ENCODE measurements at regions not wholly inside any gene's neighbourhood (a gene's known extent, or its start where the extent isn't known, plus 50 kb on each side); places are given as distances from the start of the nearest gene placed in this dataset.

- Histone ChIP-seq H3K4me3 (ENCODE audit: insufficient read depth, low read length, poor library complexity, severe bottlenecking) (no peak overlapping the region), H4K20me1 (ENCODE audit: low read depth, low read length) (no peaks in the 10 kb centered on the region), H3K9ac (ENCODE audit: low read length) (no peak overlapping the region), H3K79me2 (ENCODE audit: insufficient read depth, low read length) (no peaks in the 10 kb centered on the region), H3K27me3 (ENCODE audit: low read length) (no peaks in the 10 kb centered on the region), H3K27ac (ENCODE audit: low read depth, low read length) (no peak overlapping the region), H3K36me3 (ENCODE audit: low read length) (no peaks in the 10 kb centered on the region), H2AFZ (ENCODE audit: low read depth, low read length, severe bottlenecking) (no peak overlapping the region), H3K9me2 (replicated peaks; ENCODE audit: insufficient read depth, low read length) (no peaks in the 10 kb centered on the region), H3K4me2 (ENCODE audit: low read depth, low read length, poor library complexity, severe bottlenecking) (no peak overlapping the region), H3F3A (ENCODE audit: insufficient read depth) (no peaks in the 10 kb centered on the region), H3K9me3 (ENCODE audit: insufficient read depth, low read length) (no peaks in the 10 kb centered on the region)
- no peak for TF ChIP-seq CTCF (IDR thresholded peaks at IDR 0.05; ENCODE audit: insufficient read depth, low read length, poor library complexity, severe bottlenecking)
- no peak for TF ChIP-seq EZH2phosphoT487 (conservative IDR thresholded peaks at IDR 0.05; ENCODE audit: low read length)
Measured at GRCh38 chr10:109620396-109620795, 302.9 kb downstream of the XPNPEP1 start.

GRCh38 chr10:109619914-109620313 is 303.4 kb downstream of the XPNPEP1 start:
- Histone ChIP-seq H3K4me3 (ENCODE audit: insufficient read depth, low read length, poor library complexity, severe bottlenecking) (no peak overlapping the region), H3K9me2 (replicated peaks; ENCODE audit: insufficient read depth, low read length) (no peaks in the 10 kb centered on the region), H2AFZ (ENCODE audit: low read depth, low read length, severe bottlenecking) (no peak overlapping the region), H3K9ac (ENCODE audit: low read length) (no peak overlapping the region), H3F3A (ENCODE audit: insufficient read depth) (no peaks in the 10 kb centered on the region), H3K79me2 (ENCODE audit: insufficient read depth, low read length) (no peaks in the 10 kb centered on the region), H3K27ac (ENCODE audit: low read depth, low read length) (no peak overlapping the region), H4K20me1 (ENCODE audit: low read depth, low read length) (no peaks in the 10 kb centered on the region), H3K36me3 (ENCODE audit: low read length) (no peaks in the 10 kb centered on the region), H3K9me3 (ENCODE audit: insufficient read depth, low read length) (no peaks in the 10 kb centered on the region), H3K4me2 (ENCODE audit: low read depth, low read length, poor library complexity, severe bottlenecking) (no peak overlapping the region), H3K27me3 (ENCODE audit: low read length) (no peaks in the 10 kb centered on the region)
- TF ChIP-seq CTCF (IDR thresholded peaks at IDR 0.05; ENCODE audit: insufficient read depth, low read length, poor library complexity, severe bottlenecking): no peak
- TF ChIP-seq EZH2phosphoT487 (conservative IDR thresholded peaks at IDR 0.05; ENCODE audit: low read length): no peak

DNA sequence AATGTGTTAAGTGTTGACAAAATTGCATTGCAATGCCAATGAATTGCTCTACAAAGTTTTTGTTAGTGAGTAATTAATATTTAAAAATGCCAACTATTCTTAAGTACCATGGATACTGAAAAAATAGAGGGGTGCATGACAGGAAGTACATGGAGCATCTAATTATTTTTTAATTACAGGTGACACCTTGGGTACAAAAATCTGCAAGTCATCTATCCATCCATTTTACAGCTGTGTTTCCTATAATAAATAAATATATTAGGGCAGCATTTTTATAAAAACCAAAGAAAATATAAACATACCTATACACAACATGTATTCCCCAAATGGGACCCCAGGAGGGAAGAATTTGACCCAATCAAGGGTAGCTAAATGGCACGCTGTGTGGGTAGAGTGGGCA is 304.6 kb downstream of the XPNPEP1 start:
- H3K79me2 ChIP-seq (ENCODE audit: insufficient read depth, low read length): no peaks in the 10 kb centered on the region
- H3K4me3 ChIP-seq (ENCODE audit: insufficient read depth, low read length, poor library complexity, severe bottlenecking): no peak overlapping the region
- no peak overlapping the region for H3K4me2 ChIP-seq (ENCODE audit: low read depth, low read length, poor library complexity, severe bottlenecking)
- H3K9me2 ChIP-seq (replicated peaks; ENCODE audit: insufficient read depth, low read length): no peaks in the 10 kb centered on the region
- H3K36me3 ChIP-seq (ENCODE audit: low read length): no peaks in the 10 kb centered on the region
- no peak overlapping the region for H2AFZ ChIP-seq (ENCODE audit: low read depth, low read length, severe bottlenecking)
- H3F3A ChIP-seq (ENCODE audit: insufficient read depth): no peaks in the 10 kb centered on the region
- no peak for TF ChIP-seq EZH2phosphoT487 (conservative IDR thresholded peaks at IDR 0.05; ENCODE audit: low read length)
- no peak for TF ChIP-seq CTCF (IDR thresholded peaks at IDR 0.05; ENCODE audit: insufficient read depth, low read length, poor library complexity, severe bottlenecking)
- H4K20me1 ChIP-seq (ENCODE audit: low read depth, low read length): no peaks in the 10 kb centered on the region
- H3K9ac ChIP-seq (ENCODE audit: low read length): no peak overlapping the region
- no peaks in the 10 kb centered on the region for H3K9me3 ChIP-seq (ENCODE audit: insufficient read depth, low read length)
- H3K27me3 ChIP-seq (ENCODE audit: low read length): no peaks in the 10 kb centered on the region
- H3K27ac ChIP-seq (ENCODE audit: low read depth, low read length): no peak overlapping the region

DNA sequence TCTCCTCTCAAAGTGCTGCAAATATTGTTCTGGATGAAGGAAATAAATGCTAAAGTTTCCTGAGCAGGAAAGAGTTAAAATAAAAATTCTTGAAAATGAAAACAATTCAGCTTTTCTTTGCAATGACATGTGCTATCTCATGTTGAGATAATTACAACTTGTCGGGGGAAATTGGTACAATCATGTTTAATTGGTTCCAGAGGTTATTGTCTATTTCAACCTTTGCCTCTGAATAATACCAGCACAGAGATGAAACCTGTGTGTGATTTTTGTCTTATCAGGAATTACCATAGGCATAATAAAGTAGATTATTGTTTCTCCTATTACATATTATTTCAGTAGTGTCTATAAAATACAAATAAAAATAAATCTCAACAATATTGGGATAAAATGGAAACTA is 305.0 kb downstream of the XPNPEP1 start:
- no peaks in the 10 kb centered on the region for H3F3A ChIP-seq (ENCODE audit: insufficient read depth)
- H3K9me2 ChIP-seq (replicated peaks; ENCODE audit: insufficient read depth, low read length): no peaks in the 10 kb centered on the region
- no peaks in the 10 kb centered on the region for H3K36me3 ChIP-seq (ENCODE audit: low read length)
- H3K27ac ChIP-seq (ENCODE audit: low read depth, low read length): no peak overlapping the region
- H3K4me2 ChIP-seq (ENCODE audit: low read depth, low read length, poor library complexity, severe bottlenecking): no peak overlapping the region
- no peaks in the 10 kb centered on the region for H3K27me3 ChIP-seq (ENCODE audit: low read length)
- no peaks in the 10 kb centered on the region for H3K79me2 ChIP-seq (ENCODE audit: insufficient read depth, low read length)
- H3K9me3 ChIP-seq (ENCODE audit: insufficient read depth, low read length): no peaks in the 10 kb centered on the region
- no peak overlapping the region for H3K4me3 ChIP-seq (ENCODE audit: insufficient read depth, low read length, poor library complexity, severe bottlenecking)
- H3K9ac ChIP-seq (ENCODE audit: low read length): no peak overlapping the region
- TF ChIP-seq CTCF (IDR thresholded peaks at IDR 0.05; ENCODE audit: insufficient read depth, low read length, poor library complexity, severe bottlenecking) (no peak), EZH2phosphoT487 (conservative IDR thresholded peaks at IDR 0.05; ENCODE audit: low read length) (no peak)
- no peaks in the 10 kb centered on the region for H4K20me1 ChIP-seq (ENCODE audit: low read depth, low read length)
- H2AFZ ChIP-seq (ENCODE audit: low read depth, low read length, severe bottlenecking): no peak overlapping the region
